ENCODE measurements at regions not wholly inside any gene's neighbourhood (a gene's known extent, or its start where the extent isn't known, plus 50 kb on each side); places are given as distances from the start of the nearest gene placed in this dataset.

GRCh38 chr16:51262428-51262827, 111.4 kb upstream of the SALL1 start:
- H3K27me3 Mint-ChIP-seq (ENCODE audit: insufficient read depth, low read depth, poor library complexity) = peaks cover 3% of the 10 kb centered on the region
- no peak overlapping the region for H3K4me3 Mint-ChIP-seq
- peaks cover 22% of the 10 kb centered on the region for H3K9me2 ChIP-seq (ENCODE audit: insufficient read depth)

More at GRCh38 chr16:51262428-51262827, 111.4 kb upstream of the SALL1 start:
- no peaks in the 10 kb centered on the region for H3K36me3 ChIP-seq (ENCODE audit: insufficient read depth)
- H3K27ac ChIP-seq (ENCODE audit: low read depth) = no peak overlapping the region
- no peaks in the 10 kb centered on the region for H3K79me2 ChIP-seq (replicated peaks; ENCODE audit: insufficient read depth)
- no peaks in the 10 kb centered on the region for H3F3A ChIP-seq (replicated peaks; ENCODE audit: low read depth)
- no peak overlapping the region for H3K4me2 ChIP-seq
- H3K4me3 ChIP-seq = no peak overlapping the region
- peaks cover 3% of the 10 kb centered on the region; the same call in 1 of the 2 replicates for H3K4me1 ChIP-seq (ENCODE audit: insufficient read depth)
- no peak overlapping the region for H2AFZ ChIP-seq
- TF ChIP-seq ETS1 (IDR thresholded peaks at IDR 0.05) (no peak), STAT1 (IDR thresholded peaks at IDR 0.05; ENCODE audit: unreplicated experiment) (no peak), ZNF331 (CRISPR knock-in tag; IDR thresholded peaks at IDR 0.05; ENCODE audit: low read depth) (no peak), POLR2AphosphoS5 (IDR thresholded peaks at IDR 0.05; ENCODE audit: low read depth) (no peak), EZH2 (IDR thresholded peaks at IDR 0.05; ENCODE audit: low read depth, unreplicated experiment) (no peak), CTCF (conservative IDR thresholded peaks at IDR 0.05; ENCODE audit: low read depth in 2 of 2) (no peak), ZNF462 (CRISPR knock-in tag; IDR thresholded peaks at IDR 0.05) (no peak)
- Mint-ChIP-seq H3K36me3 (ENCODE audit: low read depth) (peaks cover 10% of the 10 kb centered on the region; the same call in 2 of the 3 replicates), H3K27ac (no peak overlapping the region), H3K9me3 (peaks cover 11% of the 10 kb centered on the region; the same call in 2 of the 3 replicates), H3K4me1 (peaks cover 7% of the 10 kb centered on the region)
- no peaks in the 10 kb centered on the region for H4K20me1 ChIP-seq (replicated peaks; ENCODE audit: insufficient read depth)
- DNase-seq (ENCODE audit: low spot score) (no peak), ATAC-seq (no peak)
- H3K27me3 ChIP-seq (ENCODE audit: insufficient read depth) = no peaks in the 10 kb centered on the region
